Hepatocyte (in vitro differentiated cells): ENCODE measurements at regions not wholly inside any gene's neighbourhood (a gene's known extent, or its start where the extent isn't known, plus 50 kb on each side); places are given as distances from the start of the nearest gene placed in this dataset.

ENCODE experiments used
- DNase-seq: peaks from one replicate; pipeline ENCODE4 v3.0.0-alpha.2; 2016; ENCODE audit warnings: low spot score
- H2AFZ ChIP-seq: fragments of 200-600 bp; sonication (generic); 2 replicates; pipeline ENCODE4 v1.6.0; 2016; ENCODE audit warnings: antibody characterized with exemption, mild to moderate bottlenecking
- H3K27ac ChIP-seq: fragments of 200-600 bp; sonication (generic); 2 replicates; pipeline ENCODE4 v1.5.1; 2016; ENCODE audit warnings: mild to moderate bottlenecking
- H3K27me3 ChIP-seq: fragments of 200-600 bp; sonication (generic); 2 replicates; pipeline ENCODE4 v1.6.1; 2016
- H3K36me3 ChIP-seq: fragments of 200-600 bp; sonication (generic); replicated peaks from 2 replicates; pipeline ENCODE4 v1.5.1; 2016; ENCODE audit warnings: low read depth; ENCODE audit not compliant: insufficient read depth
- H3K4me1 ChIP-seq: fragments of 200-600 bp; sonication (generic); 2 replicates; pipeline ENCODE4 v1.5.1; 2016; ENCODE audit warnings: mild to moderate bottlenecking, moderate library complexity; ENCODE audit not compliant: insufficient read depth
- H3K4me2 ChIP-seq: fragments of 200-600 bp; sonication (generic); 2 replicates; pipeline ENCODE4 v1.6.0; 2016
- H3K4me3 ChIP-seq: fragments of 200-600 bp; sonication (generic); 2 replicates; pipeline ENCODE4 v1.5.1; 2016; ENCODE audit warnings: mild to moderate bottlenecking
- H3K79me2 ChIP-seq: fragments of 200-600 bp; sonication (generic); 2 replicates; pipeline ENCODE4 v1.6.0; 2017; ENCODE audit warnings: mild to moderate bottlenecking
- H3K9me2 ChIP-seq: fragments of 200-600 bp; sonication (generic); replicated peaks from 2 replicates; pipeline ENCODE4 v1.6.0; 2017; ENCODE audit warnings: mild to moderate bottlenecking; ENCODE audit not compliant: insufficient read depth
- H3K9me3 ChIP-seq: fragments of 200-600 bp; sonication (generic); 2 replicates; pipeline ENCODE4 v1.5.1; 2016; ENCODE audit warnings: low read depth, mild to moderate bottlenecking
- H4K20me1 ChIP-seq: fragments of 200-600 bp; sonication (generic); 2 replicates; pipeline ENCODE4 v1.6.0; 2016; ENCODE audit warnings: mild to moderate bottlenecking; ENCODE audit not compliant: insufficient read depth, poor library complexity, severe bottlenecking
- EZH2 ChIP-seq: fragments of 200-600 bp; sonication (generic); IDR thresholded peaks from 2 replicates; pipeline ENCODE4 v1.6.1; 2016; ENCODE audit warnings: antibody characterized with exemption, mild to moderate bottlenecking, borderline replicate concordance
- EZH2phosphoT487 ChIP-seq: fragments of 200-600 bp; sonication (generic); IDR thresholded peaks from one replicate; pipeline ENCODE4 v1.6.1; 2018; ENCODE audit warnings: antibody characterized with exemption, mild to moderate bottlenecking, low read depth, moderate library complexity; ENCODE audit not compliant: unreplicated experiment, severe bottlenecking
- WGBS: methylation state at CpG from one replicate; pipeline ENCODE4 v1.1.6; 2016; ENCODE audit warnings: low lambda C conversion rate; ENCODE audit errors: missing lambda C conversion rate; 5-methylcytosine and 5-hydroxymethylcytosine counted together
- TF ChIP-seq, protein P1 (sequence below): fragments of 200-600 bp; sonication (generic); IDR thresholded peaks from 2 replicates; pipeline ENCODE4 v1.5.1; 2016; ENCODE audit warnings: antibody characterized with exemption, mild to moderate bottlenecking; ENCODE audit not compliant: poor library complexity

DNA sequence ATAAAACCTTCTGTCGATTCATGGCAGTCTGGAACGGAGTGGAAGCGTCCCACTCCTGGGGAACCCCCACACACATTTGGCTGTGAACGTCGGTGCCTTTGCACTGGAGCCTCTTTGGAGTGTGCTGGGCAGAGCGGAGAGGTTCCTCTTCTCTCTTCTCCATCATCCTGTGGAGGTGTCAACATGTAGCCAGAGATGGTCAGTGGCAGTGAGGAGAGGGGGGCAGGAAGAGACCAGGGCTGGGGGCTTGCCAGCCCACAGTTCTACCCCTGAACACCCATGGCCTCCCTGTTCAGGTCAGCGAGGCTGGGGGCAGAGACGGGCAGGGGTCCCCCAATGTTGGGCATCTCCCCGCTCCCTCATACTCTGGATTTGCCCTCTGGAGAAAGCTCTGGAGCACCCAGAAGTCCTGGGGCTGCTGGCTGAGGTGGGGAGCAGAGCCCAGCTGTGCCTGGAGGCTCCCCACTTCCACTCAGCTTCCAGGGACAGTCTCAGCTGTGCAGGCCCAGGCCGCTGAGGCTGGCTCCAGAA lies 223.7 kb downstream of the SEC14L1 start:
- no peaks in the 10 kb centered on the region for H3K9me2 ChIP-seq
- peak overlapping the region; percentile 88 for H3K27ac ChIP-seq

DNA sequence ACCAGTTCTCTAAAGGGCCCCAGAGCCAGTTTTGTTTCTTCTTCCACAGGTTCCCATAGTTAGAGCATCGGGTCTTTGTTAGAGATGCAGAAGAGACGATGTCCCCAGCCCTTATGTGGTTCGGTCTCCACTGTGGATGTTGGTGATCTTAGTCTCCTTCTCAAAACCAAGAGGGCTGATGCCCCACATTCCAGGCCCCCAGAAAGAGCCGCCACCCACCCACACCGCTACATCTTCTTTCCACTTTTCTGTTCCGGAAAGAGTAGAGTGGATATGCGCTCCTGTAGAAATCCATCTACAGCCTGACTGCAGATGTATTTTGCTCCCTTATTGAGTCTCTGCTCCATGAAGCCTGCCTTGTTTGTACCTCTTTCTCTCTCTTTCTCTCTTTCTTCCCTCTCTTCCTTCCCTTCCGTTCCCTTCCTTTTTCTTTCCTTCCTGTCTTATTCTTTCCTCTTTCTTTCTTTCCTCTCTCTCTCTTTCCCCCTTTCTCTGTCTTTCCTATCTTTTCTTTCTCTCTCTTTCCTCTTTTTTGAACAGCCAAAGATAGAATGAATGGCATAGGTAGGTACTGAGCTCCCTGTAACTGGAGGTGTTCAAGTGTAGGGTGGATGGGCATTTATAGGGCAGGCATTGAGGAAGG lies 224.3 kb downstream of the SEC14L1 start:
- H2AFZ ChIP-seq = no peak overlapping the region

More for the DNA sequence above, 223.7 kb downstream of the SEC14L1 start:
- H3K79me2 ChIP-seq = peaks cover 75% of the 10 kb centered on the region
- H3K36me3 ChIP-seq = no peaks in the 10 kb centered on the region
- peak; percentile 4 for DNase-seq
- no peak for TF ChIP-seq EZH2phosphoT487
- TF ChIP-seq, protein P1, sequence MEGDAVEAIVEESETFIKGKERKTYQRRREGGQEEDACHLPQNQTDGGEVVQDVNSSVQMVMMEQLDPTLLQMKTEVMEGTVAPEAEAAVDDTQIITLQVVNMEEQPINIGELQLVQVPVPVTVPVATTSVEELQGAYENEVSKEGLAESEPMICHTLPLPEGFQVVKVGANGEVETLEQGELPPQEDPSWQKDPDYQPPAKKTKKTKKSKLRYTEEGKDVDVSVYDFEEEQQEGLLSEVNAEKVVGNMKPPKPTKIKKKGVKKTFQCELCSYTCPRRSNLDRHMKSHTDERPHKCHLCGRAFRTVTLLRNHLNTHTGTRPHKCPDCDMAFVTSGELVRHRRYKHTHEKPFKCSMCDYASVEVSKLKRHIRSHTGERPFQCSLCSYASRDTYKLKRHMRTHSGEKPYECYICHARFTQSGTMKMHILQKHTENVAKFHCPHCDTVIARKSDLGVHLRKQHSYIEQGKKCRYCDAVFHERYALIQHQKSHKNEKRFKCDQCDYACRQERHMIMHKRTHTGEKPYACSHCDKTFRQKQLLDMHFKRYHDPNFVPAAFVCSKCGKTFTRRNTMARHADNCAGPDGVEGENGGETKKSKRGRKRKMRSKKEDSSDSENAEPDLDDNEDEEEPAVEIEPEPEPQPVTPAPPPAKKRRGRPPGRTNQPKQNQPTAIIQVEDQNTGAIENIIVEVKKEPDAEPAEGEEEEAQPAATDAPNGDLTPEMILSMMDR = no peak
- no peak for TF ChIP-seq EZH2
- 89% methylated on average over 10 of the region's 10 CpGs for WGBS
- no peak overlapping the region for H3K4me2 ChIP-seq
- H3K9me3 ChIP-seq = no peaks in the 10 kb centered on the region
- no peak overlapping the region for H2AFZ ChIP-seq
- no peaks in the 10 kb centered on the region for H4K20me1 ChIP-seq
- H3K4me3 ChIP-seq = no peak overlapping the region
- H3K4me1 ChIP-seq = peaks cover 42% of the 10 kb centered on the region
- no peaks in the 10 kb centered on the region for H3K27me3 ChIP-seq

DNA sequence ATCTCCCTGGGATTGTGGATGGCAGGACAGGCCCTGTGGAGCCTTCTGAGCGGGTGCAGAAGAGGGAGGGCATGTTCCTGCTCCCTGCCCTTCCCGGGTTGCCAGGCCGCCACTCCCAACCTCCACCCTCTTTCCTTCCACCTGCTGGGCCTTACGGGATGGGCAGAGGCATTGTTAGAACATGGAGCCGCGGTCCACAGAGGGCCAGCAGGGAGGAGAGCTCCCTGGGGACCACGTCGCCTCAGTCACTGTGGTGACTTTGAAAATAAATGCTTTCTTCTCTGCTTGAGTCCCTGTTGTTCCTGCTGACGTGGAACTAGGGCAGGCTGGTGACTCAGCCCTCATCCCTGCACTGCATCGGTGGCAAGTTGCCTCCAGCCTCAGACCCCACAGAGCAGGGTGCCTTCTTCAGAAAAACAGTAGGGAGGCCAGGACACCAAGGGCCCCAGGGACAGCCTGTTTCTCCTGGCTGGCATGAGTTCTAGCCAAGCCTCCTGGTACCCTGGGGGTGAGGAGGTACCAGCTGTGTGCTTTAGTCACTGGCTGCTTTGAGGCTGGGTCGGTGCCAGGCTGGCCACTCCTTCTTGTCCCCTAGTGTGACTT lies 224.9 kb downstream of the SEC14L1 start:
- H3K4me3 ChIP-seq = no peak overlapping the region
- peaks cover 49% of the 10 kb centered on the region for H3K4me1 ChIP-seq
- H3K4me2 ChIP-seq = peak overlapping the region; percentile 43
- peaks cover 78% of the 10 kb centered on the region for H3K79me2 ChIP-seq
- H2AFZ ChIP-seq = no peak overlapping the region
- H4K20me1 ChIP-seq = peaks cover 5% of the 10 kb centered on the region
- 66% methylated on average over 11 of the region's 11 CpGs for WGBS
- H3K9me2 ChIP-seq = no peaks in the 10 kb centered on the region
- TF ChIP-seq, protein P1 = no peak
- no peak for TF ChIP-seq EZH2
- no peaks in the 10 kb centered on the region for H3K9me3 ChIP-seq
- H3K27ac ChIP-seq = peak overlapping the region; percentile 88
- H3K36me3 ChIP-seq = no peaks in the 10 kb centered on the region
- H3K27me3 ChIP-seq = no peaks in the 10 kb centered on the region
- DNase-seq = peak; percentile 66

More for the DNA sequence above, 224.3 kb downstream of the SEC14L1 start:
- peaks cover 75% of the 10 kb centered on the region for H3K79me2 ChIP-seq
- no peak for DNase-seq
- no peaks in the 10 kb centered on the region for H3K9me3 ChIP-seq
- 97% methylated on average over 8 of the region's 8 CpGs for WGBS
- no peaks in the 10 kb centered on the region for H3K9me2 ChIP-seq
- no peaks in the 10 kb centered on the region for H3K36me3 ChIP-seq
- no peaks in the 10 kb centered on the region for H3K27me3 ChIP-seq
- TF ChIP-seq EZH2phosphoT487 = no peak
- H3K4me2 ChIP-seq = no peak overlapping the region
- H4K20me1 ChIP-seq = no peaks in the 10 kb centered on the region
- no peak overlapping the region for H3K4me3 ChIP-seq
- H3K4me1 ChIP-seq = peaks cover 43% of the 10 kb centered on the region
- H3K27ac ChIP-seq = peak overlapping the region; percentile 88

DNA sequence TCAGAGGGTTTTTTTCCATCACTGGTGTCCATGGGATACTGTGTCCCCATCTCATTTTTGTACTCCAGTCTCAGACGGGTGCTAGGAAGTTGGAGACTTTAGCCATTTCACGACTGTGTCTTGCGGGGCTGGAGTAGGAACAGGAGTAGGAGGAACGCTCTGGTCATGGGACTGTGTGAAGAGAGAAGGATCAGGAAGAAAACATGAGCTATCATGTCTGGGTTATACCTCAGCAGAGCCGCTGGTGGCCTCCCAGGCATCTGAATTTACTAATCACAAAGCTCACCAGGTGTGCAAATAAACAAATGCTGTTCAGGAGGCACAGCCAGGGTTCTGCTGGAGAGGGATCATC lies 225.4 kb downstream of the SEC14L1 start:
- Histone ChIP-seq H3K36me3 (no peaks in the 10 kb centered on the region), H3K4me2 (peak overlapping the region; percentile 43), H4K20me1 (peaks cover 6% of the 10 kb centered on the region), H3K4me3 (no peak overlapping the region), H3K4me1 (peaks cover 54% of the 10 kb centered on the region), H3K79me2 (peaks cover 80% of the 10 kb centered on the region), H3K27me3 (no peaks in the 10 kb centered on the region), H3K9me2 (no peaks in the 10 kb centered on the region), H3K27ac (peak overlapping the region; percentile 88), H3K9me3 (no peaks in the 10 kb centered on the region), H2AFZ (no peak overlapping the region)
- DNase-seq = no peak
- TF ChIP-seq EZH2 (no peak), EZH2phosphoT487 (no peak)
- TF ChIP-seq, protein P1 = no peak
- 56% methylated on average over 5 of the region's 5 CpGs for WGBS
